LNCAP (cell line): ENCODE measurements at regions not wholly inside any gene's neighbourhood (a gene's known extent, or its start where the extent isn't known, plus 50 kb on each side); places are given as distances from the start of the nearest gene placed in this dataset.

Source experiments
- CTCF ChIP-seq: fragments of 450-650 bp; IDR thresholded peaks from 2 replicates; pipeline ENCODE4 v1.5.1; 2017; ENCODE audit warnings: mild to moderate bottlenecking

GRCh38 chrX:74049126-74049525 is 196.6 kb upstream of the XIST start:
- TF ChIP-seq CTCF = no peak

GRCh38 chrX:74023203-74023602 is 170.7 kb upstream of the XIST start:
- no peak for TF ChIP-seq CTCF

- no peak for TF ChIP-seq CTCF
Observed at GRCh38 chrX:74018253-74018652, 165.7 kb upstream of the XIST start.

GRCh38 chrX:74015379-74016019 is 163.0 kb upstream of the XIST start:
- TF ChIP-seq CTCF = peak; percentile 63

GRCh38 chrX:74009041-74009440 is 156.5 kb upstream of the XIST start:
- TF ChIP-seq CTCF = no peak

GRCh38 chrX:73992019-73992418 is 139.5 kb upstream of the XIST start:
- TF ChIP-seq CTCF = no peak

- no peak for TF ChIP-seq CTCF
Observed at GRCh38 chrX:73987166-73987565, 134.7 kb upstream of the XIST start.
